SH-SY5Y (cell line): ENCODE measurements at regions not wholly inside any gene's neighbourhood (a gene's known extent, or its start where the extent isn't known, plus 50 kb on each side); places are given as distances from the start of the nearest gene placed in this dataset.

ENCODE experiments used
- GATA2 ChIP-seq: IDR thresholded peaks from 2 replicates; pipeline ENCODE4 v1.6.1; 2011; ENCODE audit warnings: mild to moderate bottlenecking, low read depth, low read length
- GATA3 ChIP-seq: IDR thresholded peaks from 2 replicates; pipeline ENCODE4 v1.6.1; 2011; ENCODE audit warnings: low read depth, mild to moderate bottlenecking, low read length, moderate library complexity

GRCh38 chr3:162377608-162378007 is 881.0 kb downstream of the OTOL1 start:
- TF ChIP-seq GATA3 (no peak), GATA2 (no peak)
